HS-5 (cell line): ENCODE measurements at regions not wholly inside any gene's neighbourhood (a gene's known extent, or its start where the extent isn't known, plus 50 kb on each side); places are given as distances from the start of the nearest gene placed in this dataset.

Source experiments
- DNase-seq: peaks from one replicate; pipeline ENCODE4 v3.0.0-alpha.2; 2012; ENCODE audit warnings: low read depth

DNA sequence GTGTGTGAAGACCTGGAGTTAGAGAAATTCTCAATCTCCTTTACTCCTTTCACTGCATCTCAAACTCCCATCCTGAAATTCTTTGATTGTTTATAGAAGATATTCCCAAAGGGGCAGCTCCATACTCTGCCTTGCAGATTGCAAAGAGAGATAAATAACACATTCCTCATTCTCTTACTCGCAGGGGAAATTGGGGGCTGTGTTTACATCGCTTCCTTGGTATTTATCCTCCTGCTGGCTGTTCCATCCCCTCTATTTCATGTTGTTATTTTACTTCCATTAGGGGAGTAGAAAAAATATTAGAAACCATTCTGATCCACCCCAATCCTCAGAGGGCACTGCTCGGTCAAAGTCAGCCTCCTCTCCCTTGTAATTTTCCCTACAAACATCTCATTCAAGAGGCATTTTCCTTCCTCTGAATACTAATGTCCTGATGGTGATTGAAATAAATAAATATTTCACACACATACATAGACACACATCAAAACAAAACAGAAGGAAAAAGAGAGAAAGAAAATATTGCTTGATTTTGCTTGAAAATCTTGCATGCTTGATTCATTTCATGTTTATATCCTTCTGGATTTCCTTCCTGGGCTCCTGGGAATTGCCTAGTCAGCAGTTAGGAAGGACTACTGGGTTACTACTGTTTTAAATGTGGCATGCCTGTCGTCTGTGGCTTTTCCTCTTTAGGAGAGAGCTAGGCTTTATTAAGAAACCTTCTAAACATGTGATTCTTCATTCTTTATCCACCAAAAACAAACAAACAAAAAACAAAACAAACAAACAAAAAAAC lies 420.1 kb upstream of the PAPPA start:
- no peak for DNase-seq

GRCh38 chr9:115739096-115739875 lies 414.3 kb upstream of the PAPPA start:
- no peak for DNase-seq

DNA sequence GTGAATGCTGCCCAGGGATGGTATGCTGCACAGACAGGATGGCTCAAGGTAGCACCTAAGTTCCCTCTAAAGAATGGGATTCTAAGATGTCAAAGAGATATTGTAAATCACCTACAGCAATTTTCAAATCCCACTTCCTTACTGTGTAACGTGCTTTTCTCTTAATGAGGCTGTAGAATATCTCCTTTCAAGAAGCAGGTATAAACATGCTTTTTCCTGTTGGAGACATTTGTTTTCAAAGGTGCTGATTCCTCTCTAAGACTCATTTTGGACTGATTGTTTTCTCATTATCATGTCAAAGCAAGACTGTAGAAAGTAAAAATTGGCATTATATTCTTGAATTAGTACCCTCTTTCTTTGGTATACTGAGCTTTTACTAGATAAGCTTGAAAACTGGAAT lies 412.6 kb upstream of the PAPPA start:
- DNase-seq, result no peak

DNA sequence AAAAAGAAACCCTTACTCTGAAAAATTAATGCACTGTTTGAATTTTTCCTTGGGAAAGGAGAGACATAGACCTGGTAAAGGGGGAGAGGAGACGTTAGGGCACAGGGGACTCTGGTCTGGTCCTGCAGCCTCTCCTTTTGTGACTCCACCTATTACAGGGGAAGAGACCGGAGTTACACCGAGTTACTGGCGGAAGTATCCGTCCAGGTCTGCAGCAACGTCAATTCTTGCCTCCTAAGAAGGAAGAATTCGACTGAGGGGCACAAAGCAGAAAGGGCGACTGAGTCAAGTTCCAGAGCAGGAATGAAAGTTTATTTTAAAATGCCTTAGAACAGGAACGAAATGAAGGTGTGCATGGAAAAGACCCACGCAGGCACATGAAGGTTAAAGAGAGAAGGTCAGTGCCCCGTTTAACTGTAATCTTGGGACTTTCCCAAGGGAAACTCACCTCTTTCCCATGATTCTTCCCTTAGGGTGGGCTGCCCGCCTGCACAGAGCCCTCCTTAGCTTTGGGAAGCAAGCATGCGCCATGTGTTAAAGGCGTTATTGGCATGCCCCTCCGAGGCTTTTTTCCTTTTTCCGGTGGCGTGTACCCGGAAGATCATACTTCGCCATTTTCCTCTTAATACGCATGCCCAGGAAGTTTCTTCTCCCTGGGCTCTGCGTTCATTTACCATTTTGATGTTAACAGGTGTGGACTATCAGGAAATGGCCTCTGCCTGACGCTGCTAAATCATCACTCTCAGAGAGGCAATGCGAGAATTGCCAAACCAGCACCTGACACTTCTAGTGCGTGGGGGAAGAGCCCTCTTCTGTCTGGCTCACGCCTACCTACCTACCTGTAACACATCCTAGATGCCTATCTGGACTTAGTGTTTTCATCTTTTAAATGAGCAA lies 409.6 kb upstream of the PAPPA start:
- no peak for DNase-seq

DNA sequence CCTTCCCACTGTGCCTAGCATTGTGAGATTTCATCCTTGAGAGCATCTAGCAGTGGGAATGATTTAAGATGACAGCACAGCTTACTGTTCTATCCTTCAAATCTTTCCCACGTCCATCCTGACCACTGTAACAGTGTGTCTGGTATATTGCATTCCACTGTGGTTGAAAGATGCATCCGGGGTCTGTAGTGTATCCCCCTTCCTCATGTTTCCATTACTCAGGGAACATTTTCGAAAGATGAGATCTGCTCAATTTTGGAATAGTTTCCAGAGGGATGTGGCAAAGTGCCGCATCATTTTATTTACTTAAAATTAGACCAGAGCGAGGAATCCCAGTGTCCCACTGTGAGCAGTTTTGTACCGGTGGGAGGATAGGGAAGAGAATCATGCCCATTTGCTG lies 407.1 kb upstream of the PAPPA start:
- no peak for DNase-seq

DNA sequence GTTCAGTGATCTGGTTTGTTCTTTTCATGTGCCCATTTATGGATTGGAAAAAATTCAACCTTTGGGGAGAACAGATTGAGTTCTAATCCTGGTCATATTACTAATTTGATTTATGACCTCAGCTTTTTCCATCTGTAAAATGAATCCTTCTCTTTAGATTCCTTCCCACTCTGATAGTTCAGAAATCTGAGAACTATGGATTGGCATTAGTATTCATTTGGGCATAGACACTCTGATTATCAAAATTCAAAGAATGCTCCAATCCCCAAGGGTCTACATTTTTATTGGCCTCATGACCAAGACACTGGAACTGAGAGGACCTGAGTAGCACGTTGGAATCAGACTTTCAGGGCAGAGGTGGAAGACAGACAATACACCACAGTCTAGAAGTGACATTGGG lies 405.9 kb upstream of the PAPPA start:
- no peak for DNase-seq

- DNase-seq, result no peak
Measured at GRCh38 chr9:115756736-115757135, 396.9 kb upstream of the PAPPA start.

DNA sequence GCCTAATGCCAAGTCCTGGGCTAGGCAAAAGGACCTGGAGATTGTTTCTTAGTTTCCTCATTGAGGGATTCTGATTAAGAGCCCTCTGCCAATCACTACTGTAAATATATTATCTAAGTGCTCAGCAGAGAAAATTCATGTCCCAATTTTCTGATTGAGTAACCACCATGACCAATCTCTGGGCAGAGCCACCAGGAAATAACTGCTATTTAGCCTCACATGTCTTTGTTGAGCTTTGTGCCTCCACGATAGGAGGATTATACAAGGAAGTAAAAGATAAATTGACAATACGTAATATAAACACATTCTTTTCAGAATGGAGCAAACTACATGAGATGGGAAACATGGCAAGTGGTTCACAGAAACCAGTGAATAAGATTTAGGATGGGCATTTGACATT lies 396.1 kb upstream of the PAPPA start:
- no peak for DNase-seq

DNA sequence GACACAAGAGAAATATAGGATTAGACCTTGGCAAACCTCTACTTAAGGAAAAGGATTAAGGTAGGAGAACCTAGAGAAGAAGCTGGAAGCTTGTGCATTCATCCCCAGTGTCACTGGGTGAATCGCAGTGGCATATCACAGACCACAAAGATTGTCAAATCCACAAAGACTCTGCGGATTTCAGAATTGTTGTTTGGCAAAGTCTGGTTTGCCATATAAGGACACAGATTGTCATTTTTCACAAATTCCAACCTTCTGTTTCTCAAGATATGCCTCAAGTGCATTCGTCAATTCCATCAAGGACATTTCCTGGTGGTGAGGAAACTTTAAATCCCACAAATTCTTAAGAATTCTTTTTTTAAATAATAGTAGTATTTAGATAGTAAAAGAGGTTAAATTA lies 395.1 kb upstream of the PAPPA start:
- DNase-seq, result no peak

DNA sequence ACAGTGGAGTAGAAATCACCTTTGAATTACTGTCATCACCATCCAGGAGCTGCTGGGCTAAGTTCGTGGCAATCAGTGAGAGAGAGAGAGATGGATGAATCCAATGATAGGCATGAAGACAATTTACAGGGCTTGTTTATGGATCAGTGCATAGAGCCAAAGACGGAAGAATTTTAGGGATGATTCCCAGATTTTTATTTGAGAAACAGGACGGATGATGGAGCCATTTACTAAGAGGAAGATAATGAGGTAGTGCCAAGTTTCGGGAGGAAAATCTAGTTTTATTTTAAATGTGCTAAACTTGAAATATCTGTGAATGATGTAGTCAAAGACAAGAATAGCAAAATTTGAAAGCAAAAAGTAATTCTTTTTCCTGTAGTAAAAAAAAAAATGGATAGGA lies 394.2 kb upstream of the PAPPA start:
- DNase-seq, result no peak

DNA sequence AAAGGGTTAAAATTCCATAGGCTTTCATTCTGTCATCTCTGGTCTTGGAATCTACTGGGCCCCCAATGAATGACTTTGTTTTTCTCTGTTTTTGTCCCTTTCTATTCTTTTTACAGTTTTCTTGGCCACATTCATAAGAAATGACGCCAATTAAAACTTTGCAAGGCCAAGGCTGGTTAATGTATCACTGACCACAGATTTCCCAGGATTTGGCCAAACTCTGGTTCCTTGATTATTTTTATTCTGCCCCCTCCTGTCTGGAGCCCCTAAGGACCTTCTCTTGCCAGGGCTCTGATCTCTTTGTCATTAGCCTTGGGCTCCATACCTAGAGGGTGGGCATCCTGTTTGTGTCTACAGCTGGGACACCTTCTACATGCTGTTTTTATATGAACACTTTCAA lies 388.9 kb upstream of the PAPPA start:
- DNase-seq, result no peak

DNA sequence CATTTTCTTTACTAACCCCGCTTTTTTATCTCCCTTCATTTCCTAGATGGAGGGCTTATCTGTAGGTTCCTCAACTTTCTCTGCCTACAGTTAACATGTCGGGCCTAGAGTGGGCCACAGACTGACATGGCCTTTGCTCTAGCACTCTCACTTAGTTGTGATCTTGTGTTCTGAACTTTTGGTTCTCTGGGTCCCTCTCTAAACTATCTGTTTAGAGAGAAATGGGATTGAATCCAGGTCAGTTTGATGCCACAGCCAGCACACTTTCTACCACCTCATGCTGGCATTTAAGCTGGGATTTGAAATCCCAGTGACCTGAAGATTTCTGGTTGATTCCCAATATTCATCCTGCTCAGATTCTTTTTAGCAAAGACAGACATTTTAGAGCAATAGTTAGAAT lies 388.5 kb upstream of the PAPPA start:
- no peak for DNase-seq

DNA sequence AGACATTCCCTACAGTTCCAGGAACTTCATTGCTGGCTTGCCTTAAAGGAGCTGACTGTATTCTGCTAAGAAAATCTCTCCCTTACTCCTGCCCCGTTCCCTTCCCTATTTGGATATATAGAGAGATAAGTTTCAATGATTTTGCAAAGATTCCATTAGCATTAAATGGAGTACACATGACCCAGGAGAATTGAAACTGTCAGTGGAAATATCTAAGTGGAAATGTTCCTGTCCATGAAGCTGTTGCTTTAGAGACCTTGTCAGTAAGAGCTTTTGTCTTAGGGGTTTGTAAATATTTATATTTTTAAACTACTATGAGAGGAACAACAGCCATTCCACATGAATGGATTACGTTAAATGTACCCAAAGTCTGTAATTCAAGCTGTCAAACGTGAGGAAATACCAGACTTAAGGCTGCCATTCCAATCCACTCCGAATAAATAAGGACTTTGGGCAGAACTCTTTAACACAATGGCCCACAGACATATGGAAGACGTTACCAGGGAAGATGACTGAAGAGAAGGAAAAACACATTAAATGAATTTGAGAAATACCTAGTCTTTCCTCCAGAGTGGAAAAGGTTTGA lies 387.1 kb upstream of the PAPPA start:
- no peak for DNase-seq

GRCh38 chr9:115770521-115770920 lies 383.1 kb upstream of the PAPPA start:
- no peak for DNase-seq

DNA sequence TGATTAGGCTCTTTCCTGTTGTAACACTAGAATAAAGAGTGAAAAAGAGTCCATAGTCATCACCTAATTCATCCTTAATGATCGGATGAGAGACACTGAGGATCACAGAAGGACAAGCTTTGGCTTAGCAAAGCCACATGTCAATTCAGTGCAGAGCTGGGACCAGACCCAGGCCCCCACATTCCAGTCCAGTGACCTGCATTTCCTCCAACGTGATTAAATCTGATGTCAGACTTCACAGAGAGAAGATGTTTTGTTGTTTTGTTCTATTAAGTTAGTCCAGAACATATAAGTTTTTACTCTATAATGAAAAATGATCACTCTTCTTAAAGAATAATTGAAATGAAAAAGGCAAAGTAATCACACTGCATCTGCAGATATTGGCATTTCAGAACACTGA lies 377.9 kb upstream of the PAPPA start:
- no peak for DNase-seq

GRCh38 chr9:115777610-115778009 lies 376.0 kb upstream of the PAPPA start:
- no peak for DNase-seq

DNA sequence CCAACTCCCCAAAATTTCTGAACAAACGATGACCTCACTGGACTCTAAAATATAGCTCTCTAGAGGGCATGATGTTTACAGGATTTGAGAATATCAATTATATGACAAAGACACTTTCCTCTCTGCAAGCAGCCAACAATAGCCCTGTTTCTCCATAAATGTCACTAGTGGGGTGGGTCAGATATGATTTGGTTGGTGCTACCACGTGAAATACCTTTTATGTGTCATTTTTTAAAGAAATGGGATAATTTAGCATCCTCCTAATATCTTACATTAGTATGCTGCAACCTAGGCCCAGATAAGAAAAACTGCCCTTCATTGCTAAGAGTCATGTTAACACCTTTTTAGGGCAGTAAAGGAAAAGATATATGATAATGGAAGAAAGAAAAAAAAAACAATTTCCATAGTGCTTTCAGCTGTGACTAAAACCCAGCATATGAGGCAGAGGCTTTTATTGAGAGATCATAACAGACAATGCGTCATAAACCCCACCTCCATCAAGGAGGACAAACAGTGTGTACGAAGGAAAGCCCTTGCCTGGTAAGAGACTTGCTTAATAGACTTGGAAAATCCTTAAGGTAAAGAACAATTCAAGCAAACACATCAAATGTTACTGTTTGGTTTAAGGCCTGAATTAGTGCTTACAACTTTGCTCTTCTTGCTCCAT lies 372.4 kb upstream of the PAPPA start:
- DNase-seq, result no peak

- DNase-seq, result no peak
Measured at GRCh38 chr9:115786321-115786720, 367.3 kb upstream of the PAPPA start.

GRCh38 chr9:115790520-115790919 lies 363.1 kb upstream of the PAPPA start:
- no peak for DNase-seq

DNA sequence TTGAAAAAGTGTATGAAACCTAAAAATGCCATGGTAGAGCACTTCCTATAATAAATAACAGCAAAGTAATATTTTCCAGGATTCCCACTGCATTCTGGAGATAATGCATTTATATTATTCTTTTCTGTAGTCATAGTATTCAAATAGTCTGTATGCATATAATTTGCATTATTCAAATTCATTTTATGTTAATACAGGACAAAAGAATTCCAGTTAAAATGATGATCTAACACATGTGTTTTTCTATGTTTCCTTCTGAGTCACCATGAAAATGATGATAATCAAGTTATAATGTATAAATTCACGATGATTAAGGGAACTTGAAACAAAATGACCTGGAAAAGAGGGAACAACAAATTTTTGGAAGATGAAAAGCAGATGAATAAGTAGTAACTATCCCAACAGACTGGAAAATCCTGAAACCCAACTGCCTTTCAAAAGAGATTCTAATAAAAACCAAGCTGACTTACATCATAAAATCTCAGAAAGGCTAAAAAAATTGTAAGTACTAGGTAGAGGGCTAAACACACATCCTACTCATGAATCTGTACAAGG lies 358.6 kb upstream of the PAPPA start:
- no peak for DNase-seq

DNA sequence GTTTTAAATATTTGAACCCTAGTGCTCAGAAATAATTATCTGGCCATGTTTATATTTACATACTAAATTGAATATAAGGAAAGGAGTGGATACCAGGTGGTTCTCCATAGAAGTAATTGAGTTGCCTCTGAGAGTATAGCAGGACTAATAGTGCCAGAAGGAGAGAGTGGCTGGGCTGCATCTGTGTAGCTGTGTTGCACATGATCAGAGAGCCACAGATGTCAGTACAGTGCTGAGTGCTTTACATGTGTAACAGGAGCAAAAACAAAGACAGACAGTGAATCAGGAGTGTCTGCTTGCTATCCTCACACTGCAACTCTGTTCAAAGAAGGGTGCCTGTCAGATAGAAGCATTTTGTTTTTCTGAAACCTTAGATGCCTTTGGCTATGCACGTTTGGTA lies 353.9 kb upstream of the PAPPA start:
- no peak for DNase-seq
